ENCODE measurements at regions not wholly inside any gene's neighbourhood (a gene's known extent, or its start where the extent isn't known, plus 50 kb on each side); places are given as distances from the start of the nearest gene placed in this dataset.

GRCh38 chr4:154004016-154004415 lies 215.1 kb upstream of the SFRP2 start:
- no peak for TF ChIP-seq CTCF (IDR thresholded peaks at IDR 0.05)
- no peak for TF ChIP-seq POLR2A (IDR thresholded peaks at IDR 0.05)

Data from thyroid gland (tissue), 4 donors.